GM04504 (cell line): ENCODE measurements at regions not wholly inside any gene's neighbourhood (a gene's known extent, or its start where the extent isn't known, plus 50 kb on each side); places are given as distances from the start of the nearest gene placed in this dataset.

Source experiments
- DNase-seq: peaks from one replicate; pipeline ENCODE4 v3.0.0-alpha.2; 2012; ENCODE audit warnings: low read depth

DNA sequence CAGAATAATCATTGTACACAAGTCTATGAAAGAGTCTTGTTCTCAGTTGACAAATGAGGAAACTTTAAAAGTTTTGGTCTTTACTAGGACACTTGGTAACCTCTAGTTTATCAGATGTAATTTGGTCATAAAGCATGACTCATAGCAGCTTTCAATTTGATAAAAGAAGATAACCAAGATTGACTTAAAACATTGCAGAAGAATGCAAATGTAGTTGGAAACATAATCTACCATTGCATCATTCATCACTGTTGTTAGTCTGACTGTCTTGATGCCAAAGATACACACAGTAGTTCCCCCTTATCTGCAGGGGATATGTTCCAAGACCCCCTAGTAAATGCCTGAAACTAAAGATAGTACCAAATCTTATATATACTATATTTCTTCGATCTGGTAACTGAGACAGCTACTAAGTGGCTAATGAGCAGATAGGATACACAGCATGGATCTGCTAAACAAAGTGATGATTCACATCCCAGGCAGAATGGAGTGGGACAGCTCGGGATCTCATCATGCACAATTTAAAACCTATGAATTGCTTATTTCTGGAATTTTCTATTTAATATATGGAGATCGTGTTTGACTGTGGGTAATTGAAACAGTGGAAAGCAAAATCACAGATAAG, 131.4 kb upstream of the CCDC68 start:
- DNase-seq: no peak

- no peak for DNase-seq
Observed at GRCh38 chr18:55089610-55090009, 130.3 kb upstream of the CCDC68 start.

DNA sequence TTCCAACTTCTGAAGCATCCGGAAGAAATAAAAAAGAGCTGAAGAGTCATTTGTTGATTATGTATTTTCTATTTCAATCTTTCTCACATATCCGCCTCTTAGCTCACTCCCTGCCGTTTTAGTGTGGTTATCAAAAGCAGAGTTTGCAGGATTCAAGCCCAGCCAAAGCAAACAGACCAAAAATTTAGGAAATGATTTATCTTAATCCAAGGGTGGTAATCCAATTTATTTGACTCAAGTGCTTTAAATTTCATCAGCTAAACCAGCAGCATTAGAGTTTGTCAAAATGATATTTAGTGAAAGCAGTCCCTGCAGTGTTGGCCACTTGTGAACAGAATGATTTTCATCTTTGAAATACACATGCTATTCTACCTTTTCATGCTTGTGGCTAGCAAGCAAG, 129.3 kb upstream of the CCDC68 start:
- DNase-seq: no peak

GRCh38 chr18:55088000-55088401, 128.7 kb upstream of the CCDC68 start:
- DNase-seq: no peak

GRCh38 chr18:55086906-55087305, 127.6 kb upstream of the CCDC68 start:
- DNase-seq: no peak

DNA sequence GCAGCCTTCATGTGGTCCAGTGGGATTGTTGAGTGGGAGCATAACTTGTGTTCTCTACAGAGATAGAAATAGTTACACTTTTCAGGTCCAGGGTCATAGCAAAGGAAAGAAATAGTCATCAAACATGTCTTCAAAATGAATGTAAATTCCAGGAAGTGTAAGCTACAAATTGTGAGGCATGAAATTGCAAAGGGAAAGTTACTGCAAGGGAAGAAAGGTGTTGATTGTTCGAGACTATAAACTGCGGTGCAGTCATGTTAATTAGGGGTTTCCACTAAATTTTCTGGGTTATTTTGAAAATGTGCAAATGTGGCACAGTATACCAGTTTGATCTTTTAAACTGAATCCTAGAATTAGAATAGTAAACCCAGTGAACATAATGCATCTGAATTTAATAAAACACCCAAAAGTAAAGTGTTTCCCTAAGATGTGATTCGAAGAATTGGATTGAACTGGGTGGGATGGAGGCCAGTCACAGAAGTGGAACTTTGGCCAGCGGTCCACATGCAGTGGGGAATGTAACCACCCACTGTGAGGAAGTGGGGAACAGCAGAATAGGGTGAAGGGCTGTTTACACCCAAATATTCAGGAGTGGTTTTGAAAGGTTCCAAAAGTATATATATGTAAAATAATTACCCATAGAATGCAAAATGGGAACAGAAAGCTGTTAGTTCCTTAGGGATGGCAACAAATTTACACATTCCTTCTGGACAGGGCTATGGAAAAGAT, 126.5 kb upstream of the CCDC68 start:
- DNase-seq: no peak

DNA sequence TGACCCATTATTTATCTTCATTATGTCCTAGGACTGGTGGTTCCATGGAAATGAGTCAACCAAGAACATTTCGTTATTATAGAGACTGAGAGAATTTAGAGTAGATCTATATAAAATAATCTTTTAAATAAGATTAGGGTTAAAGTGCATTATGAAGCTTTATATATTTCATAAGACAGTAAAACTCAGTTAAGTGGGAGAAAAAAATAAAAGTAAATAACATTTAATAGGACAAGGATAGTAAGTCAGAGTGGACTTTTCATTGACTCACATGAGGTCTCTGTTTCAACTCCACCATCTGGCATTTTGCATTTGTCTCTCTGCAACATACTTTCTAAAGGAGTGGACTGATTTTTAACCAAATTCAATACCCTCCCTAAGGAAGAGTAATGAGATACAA, 125.3 kb upstream of the CCDC68 start:
- no peak for DNase-seq

DNA sequence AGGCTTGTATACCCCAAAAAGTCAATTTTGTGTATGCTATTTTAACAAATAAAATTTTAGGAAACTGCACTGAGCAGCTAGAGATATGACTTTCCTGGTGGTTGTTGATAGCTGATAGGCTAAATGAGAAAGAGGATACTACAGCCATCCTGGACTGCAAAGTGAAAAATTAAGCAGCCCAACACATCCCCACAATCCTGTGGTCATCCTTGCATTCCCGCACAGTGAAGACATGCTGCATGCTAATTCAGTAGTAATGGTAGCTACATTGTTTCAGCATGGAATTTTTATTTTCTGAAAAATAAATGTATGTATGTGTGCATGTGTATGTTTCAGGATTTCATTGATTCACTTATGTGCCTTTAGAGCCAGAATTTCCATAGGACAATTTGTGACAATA, 124.2 kb upstream of the CCDC68 start:
- no peak for DNase-seq

GRCh38 chr18:55079481-55080355, 120.5 kb upstream of the CCDC68 start:
- DNase-seq: no peak

DNA sequence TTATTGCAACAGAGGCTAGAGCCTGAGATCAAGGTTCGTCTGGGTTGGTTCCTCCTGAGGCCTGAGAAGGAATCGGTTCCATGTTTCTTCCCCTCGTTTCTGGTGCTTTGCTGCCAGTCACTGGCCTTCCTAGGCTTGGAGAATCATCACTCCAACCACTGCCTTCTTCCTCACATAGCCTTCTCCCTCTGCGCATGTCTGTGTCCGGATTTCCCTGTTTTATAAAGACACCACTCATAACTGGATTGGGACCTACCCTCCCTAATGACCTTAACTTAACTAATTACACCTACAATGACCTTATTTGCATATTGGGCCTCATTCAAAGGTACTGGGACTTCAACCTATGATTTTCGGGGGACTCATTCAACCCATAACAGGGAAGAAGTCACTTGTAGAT, 119.8 kb upstream of the CCDC68 start:
- no peak for DNase-seq

DNA sequence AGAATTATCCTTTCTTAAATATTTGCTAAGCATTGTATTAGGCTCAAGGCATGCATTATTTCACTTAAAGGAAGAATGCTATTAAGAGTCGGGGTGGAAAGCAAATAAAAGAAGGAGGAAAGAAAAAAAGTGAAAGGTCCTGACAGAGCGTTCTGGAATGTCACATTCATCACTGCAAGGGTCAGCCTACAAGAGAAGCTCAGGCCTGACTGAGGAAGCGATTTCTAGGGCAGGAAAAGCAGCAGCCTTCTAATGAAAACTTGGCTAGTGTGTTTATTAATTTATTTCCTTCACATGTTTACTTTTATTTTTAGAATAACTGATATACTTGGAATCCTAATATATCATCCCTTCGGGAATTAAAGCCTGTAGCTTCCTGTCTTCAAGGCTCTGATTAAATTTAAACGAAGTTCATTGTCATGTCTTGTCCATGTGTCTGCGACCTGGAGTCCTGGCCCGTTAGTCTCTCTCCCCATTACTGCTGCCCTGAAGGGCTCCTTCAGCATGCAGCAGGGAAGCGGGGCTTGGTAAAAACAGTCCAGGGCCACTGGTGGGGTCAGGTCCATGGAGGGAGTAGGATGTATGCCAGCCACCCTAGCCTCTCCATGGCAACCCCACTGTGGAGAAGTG, 119.2 kb upstream of the CCDC68 start:
- no peak for DNase-seq

- no peak for DNase-seq
Observed at GRCh38 chr18:55076643-55077218, 117.5 kb upstream of the CCDC68 start.

DNA sequence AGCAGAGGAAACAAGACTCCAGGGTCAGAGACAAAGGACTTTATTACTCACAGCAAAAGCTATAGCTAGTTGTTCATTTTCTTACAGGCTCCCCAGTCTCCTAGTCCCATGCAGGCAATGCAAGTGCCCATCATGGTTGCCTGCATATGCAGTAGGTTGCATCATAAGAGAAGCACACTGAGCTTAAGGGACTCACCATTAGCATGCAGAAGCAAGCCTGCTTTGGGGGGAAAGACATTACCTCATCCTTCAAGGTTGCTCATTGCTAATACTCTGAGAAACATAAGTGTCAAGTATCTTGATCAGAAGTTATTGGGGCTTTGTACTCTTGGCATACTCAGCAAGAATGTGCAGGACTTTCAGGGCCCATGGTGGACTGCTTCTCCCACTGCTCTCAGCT, 114.6 kb upstream of the CCDC68 start:
- DNase-seq: no peak

DNA sequence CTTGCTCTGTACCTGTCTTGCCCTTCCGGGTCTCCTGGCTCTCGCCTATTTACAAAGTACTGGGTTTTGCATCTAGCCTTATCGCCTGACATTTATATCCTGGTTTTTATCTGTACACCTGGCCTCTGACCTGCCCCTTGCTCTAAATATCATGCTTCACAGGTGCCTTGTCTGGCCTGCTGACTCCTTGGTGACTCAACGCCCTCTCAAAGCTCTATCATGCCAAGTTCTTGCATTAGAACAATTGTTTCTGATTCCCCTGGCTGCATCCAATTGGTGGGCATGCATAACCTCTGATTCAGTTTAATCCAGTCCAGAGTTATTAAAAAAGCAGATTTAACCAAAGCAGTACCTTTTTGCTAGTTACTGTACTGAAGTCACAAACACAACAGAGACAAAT, 113.9 kb upstream of the CCDC68 start:
- DNase-seq: no peak

GRCh38 chr18:55072698-55073097, 113.4 kb upstream of the CCDC68 start:
- DNase-seq: no peak

DNA sequence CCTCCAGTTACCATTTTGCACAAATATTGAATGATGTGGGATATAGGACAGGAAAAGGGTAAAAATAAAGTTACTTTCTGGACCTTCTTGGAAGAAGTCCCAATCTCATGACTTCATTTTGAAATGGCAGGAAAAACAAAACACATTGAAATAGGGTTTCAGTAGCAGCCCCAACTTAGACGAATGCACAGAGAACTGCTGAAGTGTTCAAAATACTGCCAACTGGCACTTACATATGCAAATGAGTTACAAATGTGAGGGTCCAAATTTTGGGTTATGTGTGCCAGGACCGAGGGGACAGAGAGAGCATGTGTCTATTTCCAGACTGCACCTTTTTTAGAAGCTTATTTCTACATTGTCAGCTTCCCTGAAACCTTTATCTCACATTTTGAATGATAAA, 112.9 kb upstream of the CCDC68 start:
- DNase-seq: no peak

GRCh38 chr18:55069497-55069896, 110.2 kb upstream of the CCDC68 start:
- DNase-seq: no peak

DNA sequence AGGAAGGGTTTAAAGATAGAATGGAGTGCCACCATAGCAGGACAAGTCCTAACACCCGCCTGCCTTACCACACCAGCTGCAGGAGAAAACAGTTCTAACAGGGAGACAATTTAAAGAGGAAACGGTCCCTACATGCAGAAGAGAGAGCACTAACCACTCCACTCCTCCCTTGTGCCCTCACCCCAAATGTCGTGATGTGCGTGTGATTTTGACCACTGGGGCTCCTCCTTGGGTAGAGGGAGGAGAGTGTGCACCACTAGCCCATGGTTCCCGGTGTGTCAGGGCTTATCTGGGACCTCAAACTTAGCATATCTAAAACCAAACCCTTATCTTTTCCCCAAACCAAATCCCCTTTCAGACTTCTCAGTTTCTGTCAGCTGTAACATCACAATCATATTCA, 105.5 kb upstream of the CCDC68 start:
- no peak for DNase-seq

DNA sequence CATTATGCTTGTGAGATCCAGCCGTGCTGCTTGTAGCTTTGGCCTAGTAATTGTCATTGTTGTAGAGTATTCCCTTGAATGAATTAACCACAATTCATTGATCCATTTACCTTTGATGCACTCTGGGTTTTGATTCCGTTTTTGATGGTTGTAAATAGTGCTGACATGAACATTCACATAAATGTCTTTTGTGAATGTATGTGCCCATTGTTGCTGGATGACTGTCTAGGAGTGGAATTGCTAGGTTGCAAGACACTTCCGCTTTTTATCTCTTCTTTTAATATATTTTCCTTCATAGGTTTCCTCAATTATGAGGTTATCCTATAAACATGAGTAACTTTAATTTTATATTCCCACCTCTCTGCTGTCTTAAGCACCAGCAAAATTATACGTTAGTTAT, 104.8 kb upstream of the CCDC68 start:
- no peak for DNase-seq

- no peak for DNase-seq
Observed at GRCh38 chr18:55054021-55054990, 95.0 kb upstream of the CCDC68 start.

- DNase-seq: no peak
Observed at GRCh38 chr18:55048892-55049291, 89.6 kb upstream of the CCDC68 start.
